Breast epithelium (tissue), 3 donors: ENCODE measurements at regions not wholly inside any gene's neighbourhood (a gene's known extent, or its start where the extent isn't known, plus 50 kb on each side); places are given as distances from the start of the nearest gene placed in this dataset.

Experiments used
- CTCF ChIP-seq, 3 donors: fragments of 450-650 bp; IDR thresholded peaks; one replicate each; pipeline ENCODE4 v1.5.1; 2016 to 2017; ENCODE audit warnings: antibody characterized with exemption in 3 of 3, mild to moderate bottlenecking in 3 of 3, moderate library complexity in 3 of 3
- POLR2AphosphoS5 ChIP-seq, 3 donors: sonication (generic); formaldehyde crosslinking; IDR thresholded peaks; one replicate each; pipeline ENCODE4 v1.6.1; 2017; ENCODE audit warnings: antibody characterized with exemption in 3 of 3

GRCh38 chr1:100624886-100625610 lies 87.1 kb downstream of the GPR88 start:
- TF ChIP-seq CTCF (IDR thresholded peaks at IDR 0.05) = no peak
- no peak for TF ChIP-seq POLR2AphosphoS5 (IDR thresholded peaks at IDR 0.05)
